HG03520 (cell line): ENCODE measurements at regions not wholly inside any gene's neighbourhood (a gene's known extent, or its start where the extent isn't known, plus 50 kb on each side); places are given as distances from the start of the nearest gene placed in this dataset.

Experiments
- ATAC-seq: cut with Tn5 transposase; IDR thresholded peaks from one replicate; pipeline ENCODE4 v1.9.1; 2021; ENCODE audit warnings: mild to moderate bottlenecking, moderate library complexity; ENCODE audit not compliant: unreplicated experiment

- no peak for ATAC-seq
Observed at GRCh38 chr11:80066291-80066690, 625.5 kb upstream of the TENM4 start.

GRCh38 chr11:80065086-80065485 is 624.3 kb upstream of the TENM4 start:
- no peak for ATAC-seq

DNA sequence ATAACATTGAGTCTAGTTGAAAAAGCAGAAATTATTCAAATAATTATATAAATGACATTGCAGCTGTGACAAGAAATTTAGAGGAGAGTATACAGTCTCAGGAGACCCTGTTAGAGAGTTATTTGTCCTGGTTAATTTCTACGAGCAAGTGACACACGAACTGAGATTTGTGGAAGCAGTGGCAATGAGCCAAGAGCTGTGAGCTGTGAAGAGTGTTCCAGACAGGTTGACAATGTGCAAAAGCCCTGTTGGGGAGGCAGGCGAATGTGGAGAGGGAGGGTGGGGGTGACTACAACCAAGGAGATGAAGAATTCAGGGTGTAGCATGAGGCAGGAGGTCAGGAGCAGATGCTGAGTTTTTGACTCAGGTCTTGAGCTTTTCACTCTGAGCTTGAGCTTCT is 620.2 kb upstream of the TENM4 start:
- ATAC-seq: no peak

DNA sequence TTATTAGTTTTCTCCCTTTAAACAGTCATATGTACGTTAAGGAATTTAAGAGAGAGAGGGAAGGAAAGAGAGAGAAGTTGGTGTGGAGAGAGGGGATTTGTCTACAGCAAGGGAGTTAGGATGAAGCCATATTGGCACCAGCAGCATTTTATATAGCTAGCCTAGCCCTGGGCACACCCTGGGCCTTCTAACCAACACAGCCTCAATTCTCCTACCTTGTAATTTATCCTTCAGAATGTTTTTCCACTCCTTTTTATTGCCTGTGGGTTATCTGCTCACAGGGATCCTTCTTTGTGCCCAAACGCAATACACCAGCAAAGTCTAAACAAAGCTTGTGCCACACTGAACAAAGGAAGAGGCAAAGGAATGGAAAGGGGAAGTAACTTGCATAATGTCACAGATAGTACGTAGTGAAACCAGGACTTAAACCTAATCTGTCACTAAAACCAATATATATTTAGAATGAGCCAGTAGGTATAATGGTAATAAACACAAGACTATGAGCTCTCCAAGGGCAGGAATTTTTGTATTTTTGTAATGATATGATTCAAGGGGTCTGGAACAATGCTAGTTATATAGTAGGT is 613.8 kb upstream of the TENM4 start:
- no peak for ATAC-seq

- ATAC-seq: no peak
Observed at GRCh38 chr11:80048513-80048912, 607.7 kb upstream of the TENM4 start.

GRCh38 chr11:80041136-80042000 is 600.5 kb upstream of the TENM4 start:
- no peak for ATAC-seq

DNA sequence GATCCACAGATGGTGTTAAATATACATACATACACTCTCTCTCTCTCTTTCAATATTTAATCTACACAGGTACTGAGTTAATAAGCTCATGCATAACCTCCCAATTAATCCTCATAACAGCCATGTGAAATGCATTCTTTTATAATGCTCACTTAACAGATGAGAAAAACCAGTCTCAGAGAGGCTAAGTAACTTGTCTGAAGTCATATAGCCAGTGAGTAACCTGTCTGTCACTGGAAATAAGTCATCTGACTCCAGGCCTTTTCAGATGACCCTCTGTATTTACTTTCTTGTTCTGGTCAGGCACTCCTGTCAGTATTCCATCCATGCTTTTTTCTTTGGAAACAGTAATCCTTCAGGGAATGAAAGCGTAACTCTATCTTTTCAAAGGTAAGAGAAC is 594.0 kb upstream of the TENM4 start:
- no peak for ATAC-seq

DNA sequence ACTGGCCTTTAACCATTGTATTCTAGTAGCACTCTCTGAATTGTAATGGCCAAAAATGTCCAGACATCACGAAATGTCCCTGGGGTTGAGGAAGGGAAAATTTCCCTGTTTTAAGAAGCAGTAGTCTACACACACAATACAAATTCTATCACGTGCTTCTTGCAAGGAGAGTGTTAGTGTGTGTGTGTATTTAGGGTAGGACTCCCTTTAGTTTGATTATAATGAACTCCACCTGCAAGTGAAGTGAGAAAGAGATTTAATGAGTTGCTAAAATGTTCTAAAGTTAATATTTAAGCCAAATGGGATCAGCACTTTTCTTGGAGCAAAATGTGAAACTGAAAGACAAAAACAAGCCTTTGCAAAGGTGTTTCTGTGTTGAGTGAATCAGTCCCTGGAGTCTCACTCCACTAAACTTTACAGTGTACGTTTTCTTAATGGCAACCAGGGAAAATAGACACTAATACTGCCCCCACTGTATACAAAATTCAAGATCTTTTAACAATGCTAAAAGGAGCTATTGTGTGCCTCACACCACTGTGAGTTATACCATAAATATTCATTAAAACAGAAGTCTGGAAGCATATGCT is 590.3 kb upstream of the TENM4 start:
- ATAC-seq: no peak

DNA sequence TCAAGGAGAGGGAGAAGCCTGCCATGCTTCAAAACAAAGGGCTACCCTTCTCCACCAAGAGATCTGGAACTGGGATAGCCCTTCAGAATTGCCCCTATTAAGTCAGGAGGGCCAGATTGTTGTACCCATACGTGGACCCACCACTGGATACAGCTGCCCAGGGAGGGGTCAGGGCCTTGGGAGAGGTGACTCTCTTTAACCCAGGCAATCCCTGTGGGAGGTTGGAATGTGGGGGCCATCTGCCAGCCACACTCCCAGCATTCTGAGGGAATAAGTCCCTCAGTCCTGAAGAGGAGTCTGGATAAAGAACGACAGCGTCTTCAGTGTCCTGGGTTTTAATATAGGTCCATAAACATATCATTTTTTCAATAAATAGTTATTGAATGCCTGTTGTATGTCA is 588.2 kb upstream of the TENM4 start:
- no peak for ATAC-seq

GRCh38 chr11:80024119-80024518 is 583.3 kb upstream of the TENM4 start:
- ATAC-seq: no peak

DNA sequence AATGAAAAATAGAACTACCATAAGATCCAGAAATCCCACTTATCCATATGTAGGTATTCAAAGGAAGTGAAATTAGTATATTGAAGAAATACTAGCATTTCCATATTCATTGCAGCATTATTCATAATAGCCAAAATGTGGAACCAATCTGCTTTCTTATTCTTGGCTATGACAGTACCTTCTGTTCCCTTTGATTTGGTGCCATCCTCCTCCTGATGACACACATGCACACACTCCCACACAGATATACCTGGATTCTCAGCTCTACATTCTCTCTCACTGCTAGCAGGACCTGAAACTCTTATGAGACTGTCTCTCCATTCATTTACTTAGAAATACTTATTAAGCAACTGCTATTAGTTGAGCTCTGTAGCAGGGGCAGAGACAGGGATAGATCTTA is 582.6 kb upstream of the TENM4 start:
- ATAC-seq: no peak

DNA sequence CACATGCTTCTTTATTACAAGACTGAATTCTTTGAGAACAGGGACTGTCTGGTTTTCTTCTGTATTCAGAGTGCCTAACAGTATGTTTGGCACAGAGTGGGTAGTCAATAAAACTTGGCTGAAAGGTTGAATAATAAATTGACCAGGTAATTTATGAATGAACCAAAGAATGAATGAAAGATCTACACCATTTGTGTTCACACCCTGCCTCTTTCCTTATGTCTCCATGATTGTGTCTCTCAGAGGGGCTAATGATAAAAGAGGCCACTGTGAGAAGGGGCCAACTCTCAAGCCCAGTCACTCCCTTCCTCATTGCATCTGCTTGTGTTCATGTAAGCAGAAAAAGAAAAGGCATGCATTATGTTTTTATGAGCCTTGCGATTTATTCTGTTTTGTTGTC is 569.7 kb upstream of the TENM4 start:
- ATAC-seq: no peak

DNA sequence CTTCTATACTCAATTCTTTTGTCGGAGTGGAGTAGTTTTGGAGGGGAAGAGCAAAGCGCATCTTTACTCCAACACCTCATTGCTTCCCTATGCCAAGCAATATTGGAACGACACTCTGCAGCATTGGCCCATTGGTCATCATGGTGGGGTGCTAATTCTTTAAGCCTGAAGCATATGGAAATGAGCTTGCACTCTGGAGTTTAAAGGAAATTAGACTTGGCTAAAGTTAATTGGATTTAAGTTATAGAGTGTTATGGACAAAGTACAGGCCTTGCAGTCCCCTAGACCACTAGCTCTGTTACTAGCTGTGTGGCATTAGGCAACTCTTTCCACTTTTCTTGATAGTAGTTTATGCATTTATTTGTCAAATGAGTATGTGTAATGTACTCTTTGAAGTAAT is 568.3 kb upstream of the TENM4 start:
- no peak for ATAC-seq

GRCh38 chr11:80007616-80008015 is 566.8 kb upstream of the TENM4 start:
- no peak for ATAC-seq

DNA sequence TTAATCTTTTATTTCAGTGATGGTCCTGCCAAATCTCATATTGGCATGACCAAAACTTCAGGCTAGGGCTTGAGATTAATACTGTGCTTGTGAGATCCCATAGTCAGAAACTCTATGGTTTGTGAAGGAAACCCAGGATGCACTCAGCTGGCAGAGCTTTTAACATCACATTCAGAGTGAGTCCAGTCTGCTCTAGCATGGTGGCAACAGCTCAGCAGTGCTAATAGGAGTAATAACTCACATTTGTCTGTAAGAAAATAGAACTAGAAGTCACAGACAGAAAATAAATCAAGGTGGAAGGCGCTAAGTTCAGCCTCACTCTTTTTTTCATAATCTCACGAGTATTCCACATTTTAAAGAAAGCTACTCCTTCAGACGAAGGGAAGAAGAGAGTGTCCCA is 549.3 kb upstream of the TENM4 start:
- ATAC-seq: no peak

- no peak for ATAC-seq
Observed at GRCh38 chr11:79982185-79982584, 541.4 kb upstream of the TENM4 start.

DNA sequence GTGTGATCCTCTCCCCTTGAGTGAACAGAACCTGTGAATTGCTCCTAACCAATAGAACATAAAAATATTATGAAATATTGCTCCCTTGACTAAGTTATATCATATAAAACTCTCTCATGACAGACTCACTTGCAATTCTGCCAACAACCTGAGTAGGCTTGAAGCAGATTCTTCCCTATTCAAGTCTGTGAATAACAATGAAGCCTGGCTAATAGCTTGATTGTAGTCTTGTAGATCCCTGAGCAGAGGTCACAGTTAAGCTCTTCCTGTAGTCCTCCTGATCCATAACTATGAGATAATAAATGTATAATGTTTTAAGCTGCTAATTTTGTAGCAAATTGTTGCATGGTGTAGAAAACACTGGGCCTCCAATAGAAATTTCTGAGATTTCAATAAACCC is 540.1 kb upstream of the TENM4 start:
- no peak for ATAC-seq

- ATAC-seq: no peak
Observed at GRCh38 chr11:79973721-79974617, 533.1 kb upstream of the TENM4 start.

DNA sequence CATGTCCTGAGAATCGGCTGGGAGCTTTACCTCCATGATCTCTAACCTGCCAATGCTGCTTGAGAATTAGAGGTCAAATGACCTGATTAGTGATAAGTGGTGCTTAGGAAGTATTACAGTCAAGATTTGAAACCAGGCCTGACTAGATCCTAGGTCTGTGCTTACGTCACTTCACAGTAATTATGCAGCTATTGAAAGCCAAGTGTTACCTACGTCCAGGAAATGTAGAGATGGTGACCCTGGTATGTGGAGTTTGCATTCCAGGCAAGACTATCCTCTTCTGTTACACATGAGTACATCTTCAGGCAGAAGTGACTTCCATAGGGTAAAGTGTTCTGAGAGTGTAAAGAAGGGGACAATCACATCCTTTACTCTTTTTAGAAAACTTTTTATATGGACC is 530.4 kb upstream of the TENM4 start:
- ATAC-seq: no peak

DNA sequence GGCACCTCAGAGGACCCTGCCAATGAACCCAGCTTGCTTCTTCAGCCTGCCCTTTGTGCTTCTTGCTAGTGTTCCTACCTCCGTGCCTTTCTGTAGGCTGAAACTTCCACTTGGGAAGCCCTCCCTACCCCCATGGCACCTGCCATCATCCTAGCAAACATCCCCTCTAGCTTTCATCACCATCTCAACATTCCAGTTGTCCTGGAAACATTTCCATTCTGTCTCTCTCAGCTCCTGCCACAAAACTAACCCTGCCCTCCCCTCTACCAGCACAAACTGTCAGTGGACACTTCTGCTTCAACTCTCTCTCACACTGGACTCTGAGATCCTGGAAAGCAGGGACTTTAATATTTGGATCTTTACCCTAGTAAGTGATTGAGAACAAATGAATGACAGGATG is 525.8 kb upstream of the TENM4 start:
- no peak for ATAC-seq
